Non-pigmented ciliary epithelial cell (primary cell): ENCODE measurements at regions not wholly inside any gene's neighbourhood (a gene's known extent, or its start where the extent isn't known, plus 50 kb on each side); places are given as distances from the start of the nearest gene placed in this dataset.
"Not testable (repeated sequence)": the region's sequence is repeated elsewhere in the genome, so short reads cannot be mapped to it uniquely, and the experiment has no call there.

Source experiments
- DNase-seq: peaks from one replicate; pipeline ENCODE4 v3.0.0-alpha.2; 2010; ENCODE audit warnings: low read depth

DNA sequence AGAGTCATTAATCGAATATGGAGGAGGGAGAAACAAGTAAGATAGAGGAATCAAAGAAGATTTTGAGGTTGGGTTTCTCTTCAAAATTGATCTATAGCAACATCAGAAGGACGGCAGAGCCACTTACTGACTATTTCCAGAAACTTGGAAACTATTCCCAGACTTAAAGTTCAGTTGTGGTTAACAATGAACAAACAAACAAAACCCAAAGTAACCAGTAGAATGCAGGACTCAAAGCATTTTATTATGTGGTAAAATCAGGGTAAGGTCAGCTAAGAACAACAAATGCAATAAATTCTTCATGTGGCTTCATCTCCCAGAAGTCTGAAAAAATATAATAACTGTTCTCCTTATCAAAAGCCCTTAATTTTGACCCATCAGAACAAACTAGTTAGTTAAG lies 54.9 kb upstream of the OSMR start:
- DNase-seq = no peak

DNA sequence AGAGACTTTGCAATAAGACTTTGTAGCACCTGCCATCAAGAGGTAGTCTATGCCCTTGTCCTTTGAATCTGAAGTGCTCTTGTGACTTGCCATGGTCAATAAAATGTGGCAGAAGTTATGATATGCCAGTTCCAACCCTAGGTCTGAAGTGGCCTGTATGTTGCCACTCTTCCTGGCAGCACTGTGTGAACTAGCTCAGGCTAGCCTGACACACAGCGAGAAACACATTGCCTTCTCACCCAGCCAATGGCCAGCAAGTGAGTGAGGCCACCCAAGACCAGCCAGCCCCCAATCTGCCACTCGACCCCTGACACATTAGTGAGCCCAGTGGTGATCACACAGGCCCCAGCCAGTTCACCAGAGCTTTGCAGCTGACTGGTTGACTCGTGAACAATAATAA lies 52.7 kb upstream of the OSMR start:
- DNase-seq = no peak

DNA sequence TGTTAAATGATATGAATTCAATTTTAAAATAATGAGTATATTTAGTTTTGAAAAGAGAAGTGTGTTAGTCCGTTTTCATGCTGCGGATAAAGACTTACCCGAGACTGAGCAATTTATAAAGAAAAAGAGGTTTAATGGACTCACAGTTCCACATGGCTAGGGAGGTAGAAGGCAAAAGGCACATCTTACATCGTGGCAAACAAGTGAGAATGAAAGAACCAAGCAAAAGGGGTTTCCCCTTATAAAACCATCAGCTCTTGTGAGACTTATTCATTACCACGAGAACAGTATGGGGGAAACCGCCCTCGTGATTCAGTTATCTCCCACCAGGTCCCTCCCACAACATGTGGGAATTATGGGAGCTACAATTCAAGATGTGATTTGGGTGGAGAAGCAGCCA lies 51.8 kb upstream of the OSMR start:
- not testable (repeated sequence) for DNase-seq

- no peak for DNase-seq
Observed at GRCh38 chr5:38794986-38795385, 50.8 kb upstream of the OSMR start.

DNA sequence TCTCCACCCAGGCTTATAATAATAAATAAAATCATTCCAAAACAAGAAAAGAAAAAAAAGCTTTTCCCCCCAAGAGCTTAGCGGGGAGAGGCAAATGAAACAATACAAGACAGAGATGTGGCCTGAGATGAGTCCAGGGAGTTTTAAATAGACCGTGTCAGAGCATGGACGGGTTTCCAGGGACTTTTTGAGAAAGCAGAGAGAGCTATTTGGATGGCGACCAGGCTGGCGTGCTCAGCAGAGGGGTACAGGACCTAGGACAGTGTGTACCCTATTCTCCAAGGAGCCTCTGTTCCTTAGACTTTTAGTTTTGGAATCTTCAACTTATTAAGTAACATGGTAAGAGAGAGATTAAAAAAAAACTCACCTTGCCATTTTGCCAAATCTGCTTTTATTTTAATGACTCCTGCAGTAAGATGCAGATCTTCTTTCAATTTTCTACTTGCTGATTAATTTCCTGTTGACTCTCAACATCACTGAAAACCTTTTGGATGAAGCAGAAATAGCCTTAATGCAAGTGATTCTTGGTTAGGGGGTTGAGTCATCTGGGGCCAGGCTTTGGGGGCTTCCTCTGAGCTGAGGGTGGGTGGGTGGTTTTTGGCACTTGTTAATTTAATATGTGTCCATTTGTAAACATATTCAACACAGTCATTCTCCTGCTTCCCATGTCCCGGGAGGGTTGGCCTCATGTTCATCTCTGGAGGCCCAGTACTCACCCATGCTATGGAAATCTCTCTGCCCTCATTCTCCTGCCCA lies 49.6 kb upstream of the OSMR start:
- DNase-seq = no peak
